Hepatocyte (in vitro differentiated cells): ENCODE measurements at regions not wholly inside any gene's neighbourhood (a gene's known extent, or its start where the extent isn't known, plus 50 kb on each side); places are given as distances from the start of the nearest gene placed in this dataset.

ENCODE experiments used
- DNase-seq: peaks from one replicate; pipeline ENCODE4 v3.0.0-alpha.2; 2016; ENCODE audit warnings: low spot score
- H2AFZ ChIP-seq: fragments of 200-600 bp; sonication (generic); 2 replicates; pipeline ENCODE4 v1.6.0; 2016; ENCODE audit warnings: antibody characterized with exemption, mild to moderate bottlenecking
- H3K27ac ChIP-seq: fragments of 200-600 bp; sonication (generic); 2 replicates; pipeline ENCODE4 v1.5.1; 2016; ENCODE audit warnings: mild to moderate bottlenecking
- H3K27me3 ChIP-seq: fragments of 200-600 bp; sonication (generic); 2 replicates; pipeline ENCODE4 v1.6.1; 2016
- H3K36me3 ChIP-seq: fragments of 200-600 bp; sonication (generic); replicated peaks from 2 replicates; pipeline ENCODE4 v1.5.1; 2016; ENCODE audit warnings: low read depth; ENCODE audit not compliant: insufficient read depth
- H3K4me1 ChIP-seq: fragments of 200-600 bp; sonication (generic); 2 replicates; pipeline ENCODE4 v1.5.1; 2016; ENCODE audit warnings: mild to moderate bottlenecking, moderate library complexity; ENCODE audit not compliant: insufficient read depth
- H3K4me2 ChIP-seq: fragments of 200-600 bp; sonication (generic); 2 replicates; pipeline ENCODE4 v1.6.0; 2016
- H3K4me3 ChIP-seq: fragments of 200-600 bp; sonication (generic); 2 replicates; pipeline ENCODE4 v1.5.1; 2016; ENCODE audit warnings: mild to moderate bottlenecking
- H3K79me2 ChIP-seq: fragments of 200-600 bp; sonication (generic); 2 replicates; pipeline ENCODE4 v1.6.0; 2017; ENCODE audit warnings: mild to moderate bottlenecking
- H3K9me2 ChIP-seq: fragments of 200-600 bp; sonication (generic); replicated peaks from 2 replicates; pipeline ENCODE4 v1.6.0; 2017; ENCODE audit warnings: mild to moderate bottlenecking; ENCODE audit not compliant: insufficient read depth
- H3K9me3 ChIP-seq: fragments of 200-600 bp; sonication (generic); 2 replicates; pipeline ENCODE4 v1.5.1; 2016; ENCODE audit warnings: low read depth, mild to moderate bottlenecking
- H4K20me1 ChIP-seq: fragments of 200-600 bp; sonication (generic); 2 replicates; pipeline ENCODE4 v1.6.0; 2016; ENCODE audit warnings: mild to moderate bottlenecking; ENCODE audit not compliant: insufficient read depth, poor library complexity, severe bottlenecking
- EZH2 ChIP-seq: fragments of 200-600 bp; sonication (generic); IDR thresholded peaks from 2 replicates; pipeline ENCODE4 v1.6.1; 2016; ENCODE audit warnings: antibody characterized with exemption, mild to moderate bottlenecking, borderline replicate concordance
- EZH2phosphoT487 ChIP-seq: fragments of 200-600 bp; sonication (generic); IDR thresholded peaks from one replicate; pipeline ENCODE4 v1.6.1; 2018; ENCODE audit warnings: antibody characterized with exemption, mild to moderate bottlenecking, low read depth, moderate library complexity; ENCODE audit not compliant: unreplicated experiment, severe bottlenecking
- WGBS: methylation state at CpG from one replicate; pipeline ENCODE4 v1.1.6; 2016; ENCODE audit warnings: low lambda C conversion rate; ENCODE audit errors: missing lambda C conversion rate; 5-methylcytosine and 5-hydroxymethylcytosine counted together
- TF ChIP-seq, protein P1 (sequence below): fragments of 200-600 bp; sonication (generic); IDR thresholded peaks from 2 replicates; pipeline ENCODE4 v1.5.1; 2016; ENCODE audit warnings: antibody characterized with exemption, mild to moderate bottlenecking; ENCODE audit not compliant: poor library complexity

DNA sequence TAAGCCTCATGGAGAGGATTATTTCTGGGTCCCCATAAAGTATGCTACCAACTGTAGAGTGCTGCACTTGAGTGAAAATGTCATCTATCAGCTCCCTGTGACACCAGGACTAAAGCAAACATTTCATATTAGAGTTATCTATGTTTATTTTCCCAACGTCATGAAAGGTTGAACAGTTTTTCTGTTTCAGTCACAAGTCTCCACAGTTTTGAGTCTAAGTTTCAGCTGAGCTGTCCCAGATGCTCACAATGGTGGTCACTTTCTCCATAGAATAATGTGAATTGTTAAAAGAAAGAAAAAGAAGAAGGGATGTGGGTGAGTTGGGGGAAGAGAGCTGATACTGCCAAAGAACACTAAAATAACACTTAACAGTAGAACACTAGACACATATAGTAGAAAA lies 126.3 kb upstream of the C9orf72 start:
- 18% methylated on average over 1 of the region's 1 CpG for WGBS

DNA sequence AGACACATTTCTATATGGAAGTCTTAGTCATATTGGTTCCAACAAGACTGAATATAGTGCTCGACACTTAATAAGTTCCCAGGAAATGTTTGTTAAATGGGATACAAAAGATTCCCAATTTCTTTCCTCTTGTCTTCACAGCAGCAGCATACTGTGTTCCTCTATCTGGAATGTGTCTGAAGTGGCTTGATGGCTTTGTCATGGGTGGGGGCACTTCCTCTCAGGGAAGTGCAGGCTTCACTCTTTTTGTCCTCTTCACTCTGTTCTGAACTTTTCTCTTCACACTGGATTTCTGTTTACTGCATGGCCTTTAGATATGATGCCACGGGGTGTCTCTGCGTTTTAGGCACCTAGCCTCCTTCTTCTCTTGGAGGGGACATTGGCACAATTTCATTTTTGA lies 127.7 kb upstream of the C9orf72 start:
- Histone ChIP-seq H3K9me3 (no peaks in the 10 kb centered on the region), H3K36me3 (no peaks in the 10 kb centered on the region), H3K27me3 (no peaks in the 10 kb centered on the region), H3K27ac (no peak overlapping the region), H4K20me1 (no peaks in the 10 kb centered on the region), H3K79me2 (no peaks in the 10 kb centered on the region), H2AFZ (no peak overlapping the region), H3K4me3 (no peak overlapping the region), H3K4me1 (no peaks in the 10 kb centered on the region), H3K4me2 (no peak overlapping the region), H3K9me2 (no peaks in the 10 kb centered on the region)
- DNase-seq = no peak
- no peak for TF ChIP-seq EZH2
- no peak for TF ChIP-seq EZH2phosphoT487
- TF ChIP-seq, protein P1, sequence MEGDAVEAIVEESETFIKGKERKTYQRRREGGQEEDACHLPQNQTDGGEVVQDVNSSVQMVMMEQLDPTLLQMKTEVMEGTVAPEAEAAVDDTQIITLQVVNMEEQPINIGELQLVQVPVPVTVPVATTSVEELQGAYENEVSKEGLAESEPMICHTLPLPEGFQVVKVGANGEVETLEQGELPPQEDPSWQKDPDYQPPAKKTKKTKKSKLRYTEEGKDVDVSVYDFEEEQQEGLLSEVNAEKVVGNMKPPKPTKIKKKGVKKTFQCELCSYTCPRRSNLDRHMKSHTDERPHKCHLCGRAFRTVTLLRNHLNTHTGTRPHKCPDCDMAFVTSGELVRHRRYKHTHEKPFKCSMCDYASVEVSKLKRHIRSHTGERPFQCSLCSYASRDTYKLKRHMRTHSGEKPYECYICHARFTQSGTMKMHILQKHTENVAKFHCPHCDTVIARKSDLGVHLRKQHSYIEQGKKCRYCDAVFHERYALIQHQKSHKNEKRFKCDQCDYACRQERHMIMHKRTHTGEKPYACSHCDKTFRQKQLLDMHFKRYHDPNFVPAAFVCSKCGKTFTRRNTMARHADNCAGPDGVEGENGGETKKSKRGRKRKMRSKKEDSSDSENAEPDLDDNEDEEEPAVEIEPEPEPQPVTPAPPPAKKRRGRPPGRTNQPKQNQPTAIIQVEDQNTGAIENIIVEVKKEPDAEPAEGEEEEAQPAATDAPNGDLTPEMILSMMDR = no peak
- WGBS = 86% methylated on average over 3 of the region's 3 CpGs

More for the DNA sequence above, 126.3 kb upstream of the C9orf72 start:
- Histone ChIP-seq H3K79me2 (no peaks in the 10 kb centered on the region), H3K27ac (no peak overlapping the region), H3K4me3 (no peak overlapping the region), H3K36me3 (no peaks in the 10 kb centered on the region), H3K4me1 (no peaks in the 10 kb centered on the region), H3K9me3 (no peaks in the 10 kb centered on the region), H3K27me3 (no peaks in the 10 kb centered on the region), H2AFZ (no peak overlapping the region), H3K9me2 (no peaks in the 10 kb centered on the region), H3K4me2 (no peak overlapping the region), H4K20me1 (no peaks in the 10 kb centered on the region)
- no peak for DNase-seq
- TF ChIP-seq, protein P1 = no peak
- TF ChIP-seq EZH2 (no peak), EZH2phosphoT487 (no peak)

DNA sequence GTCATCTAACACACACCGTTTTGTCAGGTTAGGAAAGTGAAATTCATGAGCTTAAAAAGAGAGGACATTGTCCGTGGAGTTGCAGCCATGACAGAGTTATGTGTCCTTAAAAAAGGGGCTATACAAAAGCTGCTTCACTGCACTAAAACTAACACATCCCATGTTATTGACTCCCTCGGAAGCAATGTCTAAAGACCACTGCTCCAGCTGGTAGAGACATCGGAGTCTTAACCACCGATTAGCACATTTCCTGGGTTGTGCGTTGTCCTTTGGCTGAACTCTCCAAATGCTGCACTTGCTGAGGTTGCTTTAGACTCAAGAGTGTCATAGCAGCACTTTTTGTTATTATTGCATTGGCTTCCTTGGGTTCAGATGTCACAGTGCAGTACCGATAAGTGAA lies 128.3 kb upstream of the C9orf72 start:
- no peaks in the 10 kb centered on the region for H3K9me3 ChIP-seq
- H4K20me1 ChIP-seq = no peaks in the 10 kb centered on the region
- no peak overlapping the region for H2AFZ ChIP-seq
- H3K36me3 ChIP-seq = no peaks in the 10 kb centered on the region
- no peak overlapping the region for H3K4me3 ChIP-seq
- no peaks in the 10 kb centered on the region for H3K27me3 ChIP-seq
- no peaks in the 10 kb centered on the region for H3K4me1 ChIP-seq
- H3K4me2 ChIP-seq = no peak overlapping the region
- no peaks in the 10 kb centered on the region for H3K9me2 ChIP-seq
- no peaks in the 10 kb centered on the region for H3K79me2 ChIP-seq
- no peak for TF ChIP-seq EZH2phosphoT487
- no peak overlapping the region for H3K27ac ChIP-seq
- WGBS = 72% methylated on average over 7 of the region's 7 CpGs
- DNase-seq = no peak

DNA sequence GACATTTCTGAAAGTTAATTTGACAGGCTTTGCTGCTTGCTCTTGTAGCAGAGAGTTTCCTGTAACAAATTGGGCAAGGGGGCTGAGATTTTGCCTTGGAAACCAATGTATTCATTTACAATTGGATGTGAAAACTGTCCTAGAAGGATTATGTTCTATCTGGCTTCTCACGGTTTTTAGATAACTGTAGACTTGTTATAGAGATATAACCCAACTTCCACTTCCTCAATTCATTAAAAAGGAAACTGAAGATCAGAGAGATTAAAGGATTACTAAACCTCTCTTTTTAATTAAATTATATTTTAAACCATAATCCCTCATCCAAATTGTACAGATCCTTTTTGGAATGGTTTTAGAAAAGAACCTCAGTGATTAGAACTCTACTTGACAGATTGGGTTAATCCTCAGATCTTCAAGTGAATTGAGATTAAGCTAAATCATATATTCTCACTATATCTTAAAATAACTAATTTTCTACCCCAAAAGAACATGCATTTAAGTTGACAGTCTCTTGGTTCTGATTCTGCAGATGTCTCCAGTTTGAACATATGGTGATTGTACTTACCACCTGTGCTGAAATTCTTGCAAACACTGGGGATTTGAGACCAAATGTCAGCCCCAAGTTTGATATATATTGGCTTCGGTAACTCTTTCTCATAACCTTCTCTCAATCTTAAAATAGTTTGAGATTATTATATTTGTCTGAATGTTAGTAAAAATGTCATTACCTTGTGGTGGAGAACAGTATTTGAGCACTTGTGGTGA lies 130.1 kb upstream of the C9orf72 start:
- Histone ChIP-seq H3K9me2 (no peaks in the 10 kb centered on the region), H3K4me3 (no peak overlapping the region), H3K27ac (no peak overlapping the region), H3K4me1 (no peaks in the 10 kb centered on the region), H3K27me3 (no peaks in the 10 kb centered on the region), H3K79me2 (no peaks in the 10 kb centered on the region), H3K36me3 (no peaks in the 10 kb centered on the region), H3K4me2 (no peak overlapping the region), H2AFZ (no peak overlapping the region), H4K20me1 (no peaks in the 10 kb centered on the region), H3K9me3 (no peaks in the 10 kb centered on the region)
- WGBS = 62% methylated on average over 2 of the region's 2 CpGs
- DNase-seq = no peak
- no peak for TF ChIP-seq EZH2phosphoT487
- TF ChIP-seq, protein P1 = no peak
